ACC112 (cell line): ENCODE measurements at regions not wholly inside any gene's neighbourhood (a gene's known extent, or its start where the extent isn't known, plus 50 kb on each side); places are given as distances from the start of the nearest gene placed in this dataset.
A peak's percentile ranks its signal among the peaks of the same experiment; 100 is the strongest.

ENCODE experiments used
- H2AFZ ChIP-seq: fragments of 200-600 bp; sonication (generic); one replicate; pipeline ENCODE4 v1.6.0; 2017; ENCODE audit warnings: antibody characterized with exemption, low read length; ENCODE audit not compliant: unreplicated experiment
- H3K27ac ChIP-seq: fragments of 200-600 bp; sonication (generic); 2 replicates; pipeline ENCODE4 v1.5.1; 2014; ENCODE audit warnings: low read depth, mild to moderate bottlenecking, antibody characterized with exemption, low read length, moderate library complexity
- H3K27me3 ChIP-seq: fragments of 200-600 bp; sonication (generic); 2 replicates; pipeline ENCODE4 v1.6.1; 2014; ENCODE audit warnings: mild to moderate bottlenecking, antibody characterized with exemption, low read length, moderate library complexity, mixed read lengths; ENCODE audit not compliant: insufficient read depth
- H3K36me3 ChIP-seq: fragments of 200-600 bp; sonication (generic); 2 replicates; pipeline ENCODE4 v1.6.1; 2016; ENCODE audit warnings: mild to moderate bottlenecking, antibody characterized with exemption, low read length, moderate library complexity, mixed read lengths; ENCODE audit not compliant: insufficient read depth
- H3K4me1 ChIP-seq: fragments of 200-600 bp; sonication (generic); one replicate; pipeline ENCODE4 v1.6.1; 2016; ENCODE audit warnings: low read length, mixed read lengths; ENCODE audit not compliant: insufficient read depth, unreplicated experiment, control insufficient read depth
- H3K4me3 ChIP-seq: fragments of 200-600 bp; sonication (generic); 2 replicates; pipeline ENCODE4 v1.5.1; 2014; ENCODE audit warnings: mild to moderate bottlenecking, low read depth, low read length
- H3K79me2 ChIP-seq: fragments of 200-600 bp; sonication (generic); one replicate; pipeline ENCODE4 v1.6.0; 2016; ENCODE audit warnings: low read length; ENCODE audit not compliant: control insufficient read depth, unreplicated experiment, insufficient read depth

DNA sequence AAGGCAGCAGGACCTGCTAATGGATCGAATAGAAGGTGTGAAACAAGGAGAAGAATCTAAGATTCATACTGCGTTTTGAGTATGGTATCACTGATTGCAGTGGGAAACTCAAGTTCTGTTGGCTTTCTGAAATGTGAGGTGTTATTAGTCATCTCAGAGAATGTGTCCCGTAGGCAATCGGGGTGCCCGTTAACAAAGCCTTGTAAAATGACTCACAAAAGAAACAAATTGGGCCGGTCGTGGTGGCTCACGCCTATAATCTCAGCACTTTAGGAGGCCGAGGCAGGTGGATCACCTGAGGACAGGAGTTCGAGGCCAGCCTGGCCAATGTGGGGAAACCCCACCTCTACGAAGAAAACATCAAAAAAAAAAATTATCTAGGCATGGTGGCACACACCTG lies 118.2 kb upstream of the C7orf33 start:
- Histone ChIP-seq H2AFZ (no peak overlapping the region), H3K27ac (no peak overlapping the region), H3K27me3 (peaks cover 11% of the 10 kb centered on the region), H3K4me1 (no peaks in the 10 kb centered on the region), H3K79me2 (no peaks in the 10 kb centered on the region), H3K36me3 (no peaks in the 10 kb centered on the region), H3K4me3 (no peak overlapping the region)

DNA sequence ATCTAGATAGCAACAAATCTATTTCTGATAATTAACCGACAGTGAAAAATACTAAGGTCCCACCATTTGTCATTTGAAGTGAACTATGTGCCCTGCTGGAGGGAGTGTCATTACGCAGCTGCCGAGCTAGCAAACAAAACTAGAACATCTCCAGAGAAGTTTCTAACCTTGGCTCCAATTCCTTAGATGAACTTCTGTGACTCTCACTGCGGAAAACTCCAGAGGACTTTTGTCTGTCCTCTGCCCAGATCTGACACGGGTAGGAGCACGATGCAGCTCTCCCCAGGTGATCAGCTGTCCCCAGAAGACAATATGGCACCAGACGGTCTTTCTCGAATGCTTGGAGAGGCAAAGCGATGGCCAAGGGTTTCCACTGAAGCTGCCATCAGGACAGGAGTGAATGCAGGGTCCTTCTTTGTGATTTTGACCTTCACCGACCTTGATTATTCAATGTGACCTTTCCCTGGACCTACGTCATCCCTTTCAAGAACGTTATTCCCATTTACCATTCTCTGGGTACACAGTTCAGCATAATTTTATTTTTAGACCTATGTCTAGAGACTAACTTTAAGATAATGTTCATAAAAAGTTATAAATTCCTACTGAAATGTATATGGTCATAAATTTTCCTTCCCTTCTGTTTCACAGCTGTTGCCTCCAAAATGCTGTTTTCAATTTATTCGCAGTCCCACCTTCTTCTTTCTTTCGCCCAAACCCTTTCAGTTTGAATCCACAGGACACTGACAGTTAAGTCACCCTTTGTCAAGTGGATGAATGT lies 116.7 kb upstream of the C7orf33 start:
- H3K27ac ChIP-seq: no peak overlapping the region
- no peak overlapping the region for H2AFZ ChIP-seq

GRCh38 chr7:148474481-148475025 lies 116.0 kb upstream of the C7orf33 start:
- Histone ChIP-seq H2AFZ (no peak overlapping the region), H3K27me3 (peaks cover 11% of the 10 kb centered on the region), H3K36me3 (no peaks in the 10 kb centered on the region), H3K4me1 (no peaks in the 10 kb centered on the region), H3K4me3 (no peak overlapping the region), H3K79me2 (no peaks in the 10 kb centered on the region), H3K27ac (no peak overlapping the region)

More for the DNA sequence above, 116.7 kb upstream of the C7orf33 start:
- H3K27me3 ChIP-seq: peaks cover 11% of the 10 kb centered on the region
- H3K4me1 ChIP-seq: no peaks in the 10 kb centered on the region
- H3K36me3 ChIP-seq: no peaks in the 10 kb centered on the region
- no peak overlapping the region for H3K4me3 ChIP-seq
- H3K79me2 ChIP-seq: no peaks in the 10 kb centered on the region

DNA sequence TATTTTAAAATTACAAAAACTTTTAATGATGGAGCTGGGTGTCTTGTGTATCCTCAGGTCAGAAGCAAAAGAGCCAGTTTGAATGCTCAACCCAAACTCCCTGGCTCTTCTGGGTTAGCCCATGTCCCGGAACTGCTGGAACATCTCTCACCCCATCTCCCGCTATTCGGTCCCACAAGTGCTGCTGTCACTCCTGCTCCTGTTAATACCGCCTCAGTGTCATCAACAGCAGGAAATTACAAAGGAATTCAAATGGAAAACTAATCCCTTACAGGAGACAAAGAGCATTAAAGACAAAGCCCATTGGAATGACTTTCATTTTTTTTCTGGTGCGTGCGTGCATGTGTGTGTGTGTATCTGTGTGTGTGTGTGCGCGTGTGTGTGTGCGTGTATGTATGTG lies 112.0 kb upstream of the C7orf33 start:
- H3K4me3 ChIP-seq: no peak overlapping the region
- no peaks in the 10 kb centered on the region for H3K36me3 ChIP-seq
- no peaks in the 10 kb centered on the region for H3K79me2 ChIP-seq
- H3K27ac ChIP-seq: no peak overlapping the region
- H3K4me1 ChIP-seq: no peaks in the 10 kb centered on the region
- H2AFZ ChIP-seq: no peak overlapping the region
- peaks cover 18% of the 10 kb centered on the region for H3K27me3 ChIP-seq

DNA sequence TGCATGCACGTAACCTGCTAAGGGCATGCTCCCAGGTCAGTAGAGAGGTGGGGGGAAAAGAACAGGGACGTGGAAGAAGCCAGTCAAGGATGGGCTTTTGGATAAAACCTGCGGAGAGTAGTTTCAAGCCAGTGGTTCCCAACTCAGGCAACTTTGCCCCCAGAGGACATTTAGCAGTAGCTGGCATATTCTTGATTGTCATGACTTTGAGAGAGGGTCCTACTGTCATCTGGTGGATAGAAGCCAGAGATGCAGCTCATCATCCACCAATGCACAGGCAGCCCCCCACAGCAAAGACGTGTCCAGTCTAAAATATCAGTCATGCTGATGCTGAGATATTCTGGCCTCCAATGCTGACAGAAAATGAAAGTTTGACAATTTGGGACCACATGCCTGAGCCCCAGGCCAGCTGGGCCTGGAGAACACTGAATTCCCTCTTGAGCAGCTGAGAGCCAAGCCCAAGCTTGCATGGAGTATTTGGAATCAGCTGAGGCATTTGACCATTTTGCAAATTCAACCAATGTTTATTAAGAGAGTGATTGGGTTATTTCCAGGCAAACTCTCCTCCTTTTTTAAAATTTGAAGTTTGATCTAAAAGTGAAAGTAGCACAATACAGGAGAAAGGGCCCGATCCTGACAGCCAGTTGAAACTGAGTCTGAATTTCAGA lies 110.0 kb upstream of the C7orf33 start:
- Histone ChIP-seq H3K4me1 (no peaks in the 10 kb centered on the region), H3K27ac (no peak overlapping the region), H3K79me2 (no peaks in the 10 kb centered on the region), H3K4me3 (peak overlapping the region; percentile 44), H2AFZ (peak overlapping the region; percentile 35), H3K27me3 (peaks cover 14% of the 10 kb centered on the region; the same call in 1 of the 2 replicates), H3K36me3 (no peaks in the 10 kb centered on the region)

DNA sequence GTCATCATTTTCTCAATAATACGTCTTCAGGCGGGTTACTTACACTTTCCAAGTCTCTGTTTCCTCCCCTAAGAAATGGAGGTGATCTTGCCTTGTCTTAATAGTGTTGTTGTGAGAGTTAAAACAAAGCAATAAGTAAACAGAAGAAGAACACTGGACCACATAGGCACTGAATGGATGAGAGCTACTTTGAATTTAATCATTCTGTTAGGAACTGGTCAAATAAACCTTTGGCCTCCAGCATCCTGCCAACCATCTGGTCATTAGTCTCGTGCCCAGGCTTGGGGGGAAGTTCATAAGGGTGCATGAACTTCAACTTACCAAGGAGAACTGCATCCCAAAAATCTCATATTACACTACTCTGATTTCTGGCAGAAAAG lies 109.4 kb upstream of the C7orf33 start:
- Histone ChIP-seq H3K27ac (no peak overlapping the region), H3K36me3 (no peaks in the 10 kb centered on the region), H3K27me3 (peaks cover 18% of the 10 kb centered on the region; the same call in 1 of the 2 replicates), H3K4me1 (no peaks in the 10 kb centered on the region), H3K79me2 (no peaks in the 10 kb centered on the region), H2AFZ (peak overlapping the region; percentile 35), H3K4me3 (peak overlapping the region; percentile 44)

- Histone ChIP-seq H3K4me1 (no peaks in the 10 kb centered on the region), H3K27me3 (peaks cover 18% of the 10 kb centered on the region; the same call in 1 of the 2 replicates), H2AFZ (no peak overlapping the region), H3K27ac (no peak overlapping the region), H3K4me3 (no peak overlapping the region), H3K36me3 (no peaks in the 10 kb centered on the region), H3K79me2 (no peaks in the 10 kb centered on the region)
These were observed 108.5 kb upstream of the C7orf33 start for GRCh38 chr7:148481971-148482626.

GRCh38 chr7:148483515-148484308 lies 106.9 kb upstream of the C7orf33 start:
- H3K4me3 ChIP-seq: no peak overlapping the region
- H2AFZ ChIP-seq: no peak overlapping the region
- no peaks in the 10 kb centered on the region for H3K36me3 ChIP-seq
- no peaks in the 10 kb centered on the region for H3K4me1 ChIP-seq
- no peak overlapping the region for H3K27ac ChIP-seq
- H3K79me2 ChIP-seq: no peaks in the 10 kb centered on the region
- H3K27me3 ChIP-seq: peaks cover 18% of the 10 kb centered on the region; the same call in 1 of the 2 replicates

- Histone ChIP-seq H2AFZ (no peak overlapping the region), H3K4me1 (no peaks in the 10 kb centered on the region), H3K4me3 (no peak overlapping the region), H3K27ac (no peak overlapping the region), H3K27me3 (peaks cover 23% of the 10 kb centered on the region), H3K36me3 (no peaks in the 10 kb centered on the region), H3K79me2 (no peaks in the 10 kb centered on the region)
These were observed 106.1 kb upstream of the C7orf33 start for GRCh38 chr7:148484486-148484885.

GRCh38 chr7:148485618-148486017 lies 104.9 kb upstream of the C7orf33 start:
- H3K79me2 ChIP-seq: no peaks in the 10 kb centered on the region
- no peak overlapping the region for H3K27ac ChIP-seq
- peaks cover 32% of the 10 kb centered on the region for H3K27me3 ChIP-seq
- no peak overlapping the region for H3K4me3 ChIP-seq
- no peak overlapping the region for H2AFZ ChIP-seq
- H3K36me3 ChIP-seq: no peaks in the 10 kb centered on the region
- H3K4me1 ChIP-seq: no peaks in the 10 kb centered on the region
